GM23248 (cell line): ENCODE measurements at regions not wholly inside any gene's neighbourhood (a gene's known extent, or its start where the extent isn't known, plus 50 kb on each side); places are given as distances from the start of the nearest gene placed in this dataset.

Experiments used
- DNase-seq: peaks from one replicate; pipeline ENCODE4 v3.0.0-alpha.2; 2015
- H2AFZ ChIP-seq: fragments of 200-600 bp; sonication (generic); 2 replicates; pipeline ENCODE4 v1.6.1; 2016; ENCODE audit warnings: antibody characterized with exemption
- H3F3A ChIP-seq: fragments of 200-600 bp; sonication (generic); 2 replicates; pipeline ENCODE4 v1.6.1; 2016; ENCODE audit warnings: mild to moderate bottlenecking, antibody characterized with exemption, mixed run types; ENCODE audit not compliant: insufficient read depth
- H3K27ac ChIP-seq: fragments of 200-600 bp; sonication (generic); 2 replicates; pipeline ENCODE4 v1.5.1; 2016; ENCODE audit warnings: mild to moderate bottlenecking
- H3K27me3 ChIP-seq: fragments of 200-600 bp; sonication (generic); replicated peaks from 2 replicates; pipeline ENCODE4 v1.6.1; 2016; ENCODE audit warnings: mild to moderate bottlenecking; ENCODE audit not compliant: insufficient read depth
- H3K36me3 ChIP-seq: fragments of 200-600 bp; sonication (generic); 2 replicates; pipeline ENCODE4 v1.6.1; 2016; ENCODE audit warnings: low read depth, mild to moderate bottlenecking
- H3K4me1 ChIP-seq: fragments of 200-600 bp; sonication (generic); 2 replicates; pipeline ENCODE4 v1.6.1; 2016; ENCODE audit warnings: mild to moderate bottlenecking; ENCODE audit not compliant: insufficient read depth
- H3K4me2 ChIP-seq: fragments of 200-600 bp; sonication (generic); one replicate; pipeline ENCODE4 v1.6.1; 2016; ENCODE audit warnings: mild to moderate bottlenecking; ENCODE audit not compliant: unreplicated experiment
- H3K4me3 ChIP-seq: fragments of 200-600 bp; sonication (generic); 2 replicates; pipeline ENCODE4 v1.5.1; 2016; ENCODE audit warnings: mild to moderate bottlenecking
- H3K79me2 ChIP-seq: fragments of 200-600 bp; sonication (generic); 2 replicates; pipeline ENCODE4 v1.6.1; 2016; ENCODE audit warnings: mild to moderate bottlenecking; ENCODE audit not compliant: insufficient read depth
- H3K9ac ChIP-seq: fragments of 200-600 bp; sonication (generic); 2 replicates; pipeline ENCODE4 v1.6.1; 2016; ENCODE audit warnings: mild to moderate bottlenecking
- H3K9me2 ChIP-seq: fragments of 200-600 bp; sonication (generic); 2 replicates; pipeline ENCODE4 v1.6.1; 2016; ENCODE audit warnings: mixed run types, mild to moderate bottlenecking, moderate library complexity; ENCODE audit not compliant: insufficient read depth
- H3K9me3 ChIP-seq: fragments of 200-600 bp; sonication (generic); one replicate; pipeline ENCODE4 v1.6.1; 2017; ENCODE audit warnings: low read depth
- H4K20me1 ChIP-seq: fragments of 200-600 bp; sonication (generic); 2 replicates; pipeline ENCODE4 v1.6.0; 2016; ENCODE audit not compliant: insufficient read depth
- EZH2 ChIP-seq: fragments of 200-600 bp; sonication (generic); IDR thresholded peaks from 2 replicates; pipeline ENCODE4 v1.6.1; 2018; ENCODE audit warnings: antibody characterized with exemption, mild to moderate bottlenecking; ENCODE audit not compliant: insufficient read depth, poor library complexity, severe bottlenecking
- EZH2phosphoT487 ChIP-seq: fragments of 200-600 bp; sonication (generic); IDR thresholded peaks from 2 replicates; pipeline ENCODE4 v1.6.1; 2018; ENCODE audit warnings: antibody characterized with exemption, moderate library complexity, mild to moderate bottlenecking, low read depth; ENCODE audit not compliant: insufficient read depth
- WGBS, 2 experiments: methylation state at CpG; one replicate each; pipeline ENCODE4 v1.1.6; 2015 to 2017; ENCODE audit warnings: low lambda C conversion rate in 2 of 2, low coverage in 1 of 2; ENCODE audit errors: missing lambda C conversion rate in 2 of 2; 5-methylcytosine and 5-hydroxymethylcytosine counted together
- in situ Hi-C: fragments of 300-500 bp; cut with MboI; formaldehyde crosslinking; loops from 2 replicates; pipeline ENCODE4 v1.15.0; 2020

- Histone ChIP-seq H3K9me3 (no peaks in the 10 kb centered on the region), H3K4me2 (no peak overlapping the region), H4K20me1 (no peaks in the 10 kb centered on the region), H3K9me2 (no peaks in the 10 kb centered on the region), H3K27me3 (no peaks in the 10 kb centered on the region), H3K4me1 (peaks cover 12% of the 10 kb centered on the region), H2AFZ (peak overlapping the region; percentile 24; the same call in 1 of the 2 replicates), H3K36me3 (no peaks in the 10 kb centered on the region), H3K4me3 (no peak overlapping the region), H3F3A (no peaks in the 10 kb centered on the region), H3K27ac (peak overlapping the region; percentile 46), H3K9ac (0 out of 2 replicates have a peak overlapping the region, but pooled peaks have one; percentile 27), H3K79me2 (no peaks in the 10 kb centered on the region)
- 74 to 76% methylated on average over 6 of the region's 6 CpGs for WGBS, 2 experiments
- in situ Hi-C loops, result no loop called here
- DNase-seq, result no peak
- no peak for TF ChIP-seq EZH2phosphoT487
These were observed 155.2 kb downstream of the CEBPB start for GRCh38 chr20:50345712-50346373.

- 35 to 36% methylated on average over 26 of the region's 26 CpGs for WGBS, 2 experiments
- DNase-seq, result peak; percentile 90
- no peaks in the 10 kb centered on the region for H3K9me3 ChIP-seq
- H3K9me2 ChIP-seq, result no peaks in the 10 kb centered on the region
- in situ Hi-C loops, result no loop called here
- TF ChIP-seq EZH2 (no peak), EZH2phosphoT487 (no peak)
- no peaks in the 10 kb centered on the region for H3K79me2 ChIP-seq
- no peaks in the 10 kb centered on the region for H3K36me3 ChIP-seq
- H3K4me1 ChIP-seq, result peaks cover 12% of the 10 kb centered on the region
- no peak overlapping the region for H3K4me3 ChIP-seq
- no peaks in the 10 kb centered on the region for H3K27me3 ChIP-seq
- H4K20me1 ChIP-seq, result no peaks in the 10 kb centered on the region
- H3F3A ChIP-seq, result no peaks in the 10 kb centered on the region
- peak overlapping the region; percentile 24 for H2AFZ ChIP-seq
- peak overlapping the region; percentile 2 for H3K4me2 ChIP-seq
- peak overlapping the region; percentile 46 for H3K27ac ChIP-seq
- 0 out of 2 replicates have a peak overlapping the region, but pooled peaks have one; percentile 27 for H3K9ac ChIP-seq
These were observed 156.0 kb downstream of the CEBPB start for GRCh38 chr20:50346374-50347283.

GRCh38 chr20:50347284-50348063, 156.8 kb downstream of the CEBPB start:
- Histone ChIP-seq H3K27me3 (no peaks in the 10 kb centered on the region), H3K9me2 (no peaks in the 10 kb centered on the region), H3K79me2 (no peaks in the 10 kb centered on the region), H4K20me1 (no peaks in the 10 kb centered on the region), H3K9ac (no peak overlapping the region), H3K4me2 (no peak overlapping the region), H3F3A (no peaks in the 10 kb centered on the region), H3K27ac (no peak overlapping the region), H3K4me1 (peaks cover 12% of the 10 kb centered on the region), H3K9me3 (no peaks in the 10 kb centered on the region), H3K4me3 (no peak overlapping the region), H3K36me3 (no peaks in the 10 kb centered on the region), H2AFZ (no peak overlapping the region)
- no peak for TF ChIP-seq EZH2
- no peak for TF ChIP-seq EZH2phosphoT487
- 99% methylated on average over 13 of the region's 13 CpGs for WGBS, 2 experiments
- in situ Hi-C loops, result no loop called here
- no peak for DNase-seq

- TF ChIP-seq EZH2 (no peak), EZH2phosphoT487 (no peak)
- no peak for DNase-seq
- Histone ChIP-seq H3K9ac (no peak overlapping the region), H2AFZ (no peak overlapping the region), H3K27ac (no peak overlapping the region), H4K20me1 (no peaks in the 10 kb centered on the region), H3K9me2 (no peaks in the 10 kb centered on the region), H3K4me1 (peaks cover 12% of the 10 kb centered on the region), H3F3A (no peaks in the 10 kb centered on the region), H3K4me2 (no peak overlapping the region), H3K27me3 (no peaks in the 10 kb centered on the region), H3K9me3 (no peaks in the 10 kb centered on the region), H3K36me3 (no peaks in the 10 kb centered on the region), H3K4me3 (no peak overlapping the region), H3K79me2 (no peaks in the 10 kb centered on the region)
- whole genome bisulfite sequencing, 2 experiments, result 90 to 91% methylated on average over 6 of the region's 6 CpGs
- in situ Hi-C loops, result no loop called here
These were observed 157.5 kb downstream of the CEBPB start for GRCh38 chr20:50348096-50348495.
